SH-SY5Y (cell line): ENCODE measurements at regions not wholly inside any gene's neighbourhood (a gene's known extent, or its start where the extent isn't known, plus 50 kb on each side); places are given as distances from the start of the nearest gene placed in this dataset.

Experiments used
- GATA2 ChIP-seq: IDR thresholded peaks from 2 replicates; pipeline ENCODE4 v1.6.1; 2011; ENCODE audit warnings: mild to moderate bottlenecking, low read depth, low read length
- GATA3 ChIP-seq: IDR thresholded peaks from 2 replicates; pipeline ENCODE4 v1.6.1; 2011; ENCODE audit warnings: low read depth, mild to moderate bottlenecking, low read length, moderate library complexity

GRCh38 chr14:98298481-98299244, 973.3 kb downstream of the BCL11B start:
- TF ChIP-seq GATA2 (no peak), GATA3 (no peak)
